HFF-Myc (cell line): ENCODE measurements at regions not wholly inside any gene's neighbourhood (a gene's known extent, or its start where the extent isn't known, plus 50 kb on each side); places are given as distances from the start of the nearest gene placed in this dataset.

Experiments used
- DNase-seq: peaks from one replicate; pipeline ENCODE4 v3.0.0-alpha.2; 2011; ENCODE audit warnings: low read depth; ENCODE audit errors: extremely low read depth
- H3K4me3 ChIP-seq: replicated peaks from 2 replicates; pipeline ENCODE4 v1.5.1; 2011; ENCODE audit warnings: low read depth, mild to moderate bottlenecking, control low read depth, low read length
- TF ChIP-seq, protein P1 (sequence below): IDR thresholded peaks from 2 replicates; pipeline ENCODE4 v1.5.1; 2012; ENCODE audit warnings: mild to moderate bottlenecking, low read depth, low read length, control low read depth; ENCODE audit errors: missing control alignments

GRCh38 chr2:187956906-187957534, 334.7 kb upstream of the GULP1 start:
- H3K4me3 ChIP-seq, result no peak overlapping the region
- no peak for DNase-seq
- TF ChIP-seq, protein P1, sequence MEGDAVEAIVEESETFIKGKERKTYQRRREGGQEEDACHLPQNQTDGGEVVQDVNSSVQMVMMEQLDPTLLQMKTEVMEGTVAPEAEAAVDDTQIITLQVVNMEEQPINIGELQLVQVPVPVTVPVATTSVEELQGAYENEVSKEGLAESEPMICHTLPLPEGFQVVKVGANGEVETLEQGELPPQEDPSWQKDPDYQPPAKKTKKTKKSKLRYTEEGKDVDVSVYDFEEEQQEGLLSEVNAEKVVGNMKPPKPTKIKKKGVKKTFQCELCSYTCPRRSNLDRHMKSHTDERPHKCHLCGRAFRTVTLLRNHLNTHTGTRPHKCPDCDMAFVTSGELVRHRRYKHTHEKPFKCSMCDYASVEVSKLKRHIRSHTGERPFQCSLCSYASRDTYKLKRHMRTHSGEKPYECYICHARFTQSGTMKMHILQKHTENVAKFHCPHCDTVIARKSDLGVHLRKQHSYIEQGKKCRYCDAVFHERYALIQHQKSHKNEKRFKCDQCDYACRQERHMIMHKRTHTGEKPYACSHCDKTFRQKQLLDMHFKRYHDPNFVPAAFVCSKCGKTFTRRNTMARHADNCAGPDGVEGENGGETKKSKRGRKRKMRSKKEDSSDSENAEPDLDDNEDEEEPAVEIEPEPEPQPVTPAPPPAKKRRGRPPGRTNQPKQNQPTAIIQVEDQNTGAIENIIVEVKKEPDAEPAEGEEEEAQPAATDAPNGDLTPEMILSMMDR, result no peak

GRCh38 chr2:187959821-187960220, 331.9 kb upstream of the GULP1 start:
- no peak overlapping the region for H3K4me3 ChIP-seq
- TF ChIP-seq, protein P1, result no peak
- DNase-seq, result peak; percentile 7

DNA sequence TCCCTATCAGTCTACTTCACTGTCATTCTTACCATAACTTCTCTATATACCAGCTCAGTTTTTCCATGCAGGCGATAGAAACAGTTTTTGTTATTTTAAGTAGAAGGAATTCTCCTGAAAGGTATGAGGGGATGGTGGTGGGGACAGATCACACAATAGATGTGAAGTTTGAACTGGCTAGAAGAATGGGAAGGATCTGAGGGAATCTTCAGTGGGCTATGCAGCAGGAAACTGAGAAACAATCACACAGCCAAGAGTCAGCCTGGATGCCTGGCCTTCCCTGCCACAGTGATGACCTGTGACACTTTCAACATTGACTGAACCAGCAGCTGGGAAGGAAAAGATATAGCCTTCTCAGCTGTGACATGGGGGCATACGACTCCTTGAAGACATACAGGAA, 329.1 kb upstream of the GULP1 start:
- no peak for DNase-seq
- TF ChIP-seq, protein P1, result no peak
- H3K4me3 ChIP-seq, result no peak overlapping the region

DNA sequence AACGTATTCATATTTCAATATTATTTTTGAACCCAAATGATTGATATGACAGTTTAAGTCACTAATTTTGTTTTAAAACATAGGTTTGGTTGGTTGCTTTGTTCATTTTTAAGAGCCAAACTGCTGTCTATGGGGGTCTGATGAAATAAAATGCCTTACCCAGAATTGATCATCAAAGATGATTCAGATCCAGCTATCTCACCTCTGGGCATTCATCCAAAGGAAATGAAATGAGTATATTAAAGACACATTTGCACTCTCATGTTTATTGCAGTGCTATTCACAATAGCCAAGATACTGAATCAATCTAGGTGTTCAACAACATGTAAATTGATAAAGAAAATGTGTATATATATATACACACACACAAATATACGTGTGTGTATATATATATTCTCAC, 326.9 kb upstream of the GULP1 start:
- TF ChIP-seq, protein P1, result no peak
- no peak for DNase-seq
- no peak overlapping the region for H3K4me3 ChIP-seq

- TF ChIP-seq, protein P1, result no peak
- H3K4me3 ChIP-seq, result no peak overlapping the region
- no peak for DNase-seq
Observed at GRCh38 chr2:187966924-187967323, 324.8 kb upstream of the GULP1 start.

DNA sequence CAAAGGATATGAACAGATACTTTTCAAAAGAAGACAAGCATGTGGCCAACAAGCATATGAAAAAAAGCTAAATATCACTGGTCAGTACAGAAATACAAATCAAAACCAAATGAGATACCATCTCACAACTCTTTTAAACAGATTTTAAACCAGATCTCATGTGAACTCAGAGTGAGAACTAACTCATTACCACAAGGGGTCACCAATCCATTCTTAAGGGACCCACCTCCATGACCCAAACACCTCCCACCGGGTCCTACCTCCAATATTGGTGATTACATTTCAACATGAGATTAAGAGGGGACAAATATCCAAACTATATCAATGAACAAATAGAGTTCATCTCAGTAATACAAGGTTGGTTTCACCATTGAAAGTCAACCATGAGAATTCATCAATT, 319.8 kb upstream of the GULP1 start:
- H3K4me3 ChIP-seq, result no peak overlapping the region
- no peak for DNase-seq
- TF ChIP-seq, protein P1, result no peak

- DNase-seq, result no peak
- TF ChIP-seq, protein P1, result no peak
- H3K4me3 ChIP-seq, result no peak overlapping the region
Observed at GRCh38 chr2:187976259-187976985, 315.3 kb upstream of the GULP1 start.
